K562 (cell line): ENCODE measurements at regions not wholly inside any gene's neighbourhood (a gene's known extent, or its start where the extent isn't known, plus 50 kb on each side); places are given as distances from the start of the nearest gene placed in this dataset.

Experiments used
- ATAC-seq: fragments of 200-7000 bp; cut with Tn5 transposase; 3 replicates; pipeline ENCODE4 v1.9.1; 2020; ENCODE audit warnings: moderate library complexity
- BruUV-seq: library from RNA; stranded (reverse); fragments of 400-500 nt; replicated peaks from 2 replicates; lab custom pipeline; 2021; lab: Mats Ljungman, UMichigan
- CTCF ChIA-PET: fragments of 300-600 bp; formaldehyde crosslinking; extraction: SDS; loops from one replicate; lab custom pipeline; 2021; ENCODE audit warnings: low intra/inter-chr PET ratio; lab: Yijun Ruan, JAX
- POLR2A ChIA-PET: fragments of 300-600, 350-650 bp; sonication (Branson Sonifier 250); formaldehyde crosslinking; extraction: SDS; loops from one replicate; lab custom pipeline; 2021; ENCODE audit warnings: antibody characterized with exemption, inconsistent platforms; lab: Yijun Ruan, JAX
- DNase-seq, 4 experiments: peaks; one replicate each; pipeline versions ENCODE4 v3.0.0 to v3.0.0-alpha.2; 2011 to 2018; ENCODE audit warnings: low spot score in 3 of 4, mixed read lengths in 3 of 4; ENCODE audit errors: extremely low read depth in 1 of 4
- FAIRE-seq: peaks from 2 replicates; lab custom pipeline; 2011; peaks lifted over from hg19 to GRCh38; lab: Jason Lieb, UNC
- H2AFZ ChIP-seq: 2 replicates; pipeline ENCODE4 v1.6.0; 2011; ENCODE audit warnings: low read depth, low read length, control low read depth, inconsistent platforms
- H3K27ac ChIP-seq: fragments of 200-600 bp; 3 replicates; pipeline ENCODE4 v1.8.0; 2011; ENCODE audit warnings: low read depth, mild to moderate bottlenecking, control low read depth, inconsistent platforms, low read length, moderate library complexity, mixed read lengths; ENCODE audit errors: extremely low read depth
- H3K27me3 ChIP-seq, 2 experiments: fragments of 300-600 bp in 1 of 2; 2 replicates in 1 of 2; 3 replicates in 1 of 2; pipeline versions ENCODE4 v1.6.0 to v1.8.0; 2011; ENCODE audit warnings: inconsistent platforms in 2 of 2, low read length in 2 of 2, mild to moderate bottlenecking in 1 of 2, mixed read lengths in 1 of 2, moderate library complexity in 1 of 2; ENCODE audit not compliant: control insufficient read depth in 2 of 2, insufficient read depth in 2 of 2
- H3K36me3 ChIP-seq: fragments of 300-600 bp; 3 replicates; pipeline ENCODE4 v1.8.0; 2011; ENCODE audit warnings: mild to moderate bottlenecking, low read length, inconsistent platforms; ENCODE audit not compliant: control insufficient read depth, insufficient read depth
- H3K4me1 ChIP-seq, 2 experiments: fragments of 200-600 bp in 1 of 2; replicated peaks in 1 of 2; 2 replicates in 1 of 2; 3 replicates in 1 of 2; pipeline versions ENCODE4 v1.5.1 to v1.8.0; 2011; ENCODE audit warnings: inconsistent platforms in 2 of 2, low read length in 2 of 2, mild to moderate bottlenecking in 1 of 2, mixed read lengths in 1 of 2, moderate library complexity in 1 of 2; ENCODE audit not compliant: control insufficient read depth in 2 of 2, insufficient read depth in 2 of 2
- H3K4me2 ChIP-seq: 2 replicates; pipeline ENCODE4 v1.6.1; 2011; ENCODE audit warnings: low read length, control low read depth, inconsistent platforms, mixed read lengths; ENCODE audit not compliant: insufficient read depth
- H3K4me3 ChIP-seq: fragments of 200-600 bp; sonication (generic), shearing (Covaris generic); 2 replicates; pipeline ENCODE4 v1.5.1; 2016; ENCODE audit warnings: control low read depth, inconsistent platforms
- H3K79me2 ChIP-seq: fragments of 200-600 bp; 3 replicates; pipeline ENCODE4 v1.8.0; 2011; ENCODE audit warnings: low read length, inconsistent platforms; ENCODE audit not compliant: control insufficient read depth, insufficient read depth
- H3K9ac ChIP-seq, 2 experiments: 2 replicates each; pipeline versions ENCODE4 v1.6.0 to v1.6.1; 2011; ENCODE audit warnings: low read depth in 2 of 2, low read length in 2 of 2, control low read depth in 1 of 2, inconsistent platforms in 1 of 2, mild to moderate bottlenecking in 1 of 2, mixed read lengths in 1 of 2; ENCODE audit not compliant: insufficient read depth in 1 of 2
- H3K9me1 ChIP-seq: one replicate; pipeline ENCODE4 v1.6.0; 2011; ENCODE audit warnings: inconsistent platforms, mild to moderate bottlenecking, low read length, moderate library complexity; ENCODE audit not compliant: control insufficient read depth, insufficient read depth
- H3K9me3 ChIP-seq: replicated peaks from 2 replicates; pipeline ENCODE4 v1.5.1; 2011; ENCODE audit warnings: low read depth, low read length, inconsistent platforms; ENCODE audit not compliant: control insufficient read depth, insufficient read depth
- H4K20me1 ChIP-seq: replicated peaks from 2 replicates; pipeline ENCODE4 v1.6.1; 2011; ENCODE audit warnings: low read length, inconsistent platforms, mixed read lengths; ENCODE audit not compliant: control insufficient read depth, insufficient read depth
- ATF7 ChIP-seq: fragments of 450-650 bp; IDR thresholded peaks from 2 replicates; pipeline ENCODE4 v1.7.1; 2014; ENCODE audit warnings: mild to moderate bottlenecking, moderate library complexity
- KDM2B ChIP-seq: fragments of 250-450 bp; sonication (Bioruptor Pico); IDR thresholded peaks from 2 replicates; pipeline ENCODE4 v1.8.0; 2021; ENCODE audit warnings: mild to moderate bottlenecking, moderate library complexity
- KHSRP ChIP-seq: fragments of 450-650 bp; IDR thresholded peaks from 2 replicates; pipeline ENCODE4 v1.6.1; 2017
- KLF6 ChIP-seq: fragments of 250-450 bp; sonication (Bioruptor Pico); IDR thresholded peaks from 2 replicates; pipeline ENCODE4 v1.4.0; 2020; ENCODE audit warnings: mild to moderate bottlenecking, moderate library complexity, borderline replicate concordance
- MTF1 ChIP-seq: fragments of 250-450 bp; sonication (Bioruptor Pico); IDR thresholded peaks from 2 replicates; pipeline ENCODE4 v1.9.0; 2021; ENCODE audit warnings: moderate library complexity, mild to moderate bottlenecking, inconsistent platforms, borderline replicate concordance
- SP2 ChIP-seq: IDR thresholded peaks from 2 replicates; pipeline ENCODE4 v1.6.1; 2011; ENCODE audit warnings: mild to moderate bottlenecking, low read depth, low read length, moderate library complexity; ENCODE audit not compliant: poor library complexity, severe bottlenecking; ENCODE audit errors: extremely low read depth
- ZNF449 ChIP-seq: fragments of 250-450 bp; sonication (Bioruptor Pico); IDR thresholded peaks from 2 replicates; pipeline ENCODE4 v1.8.0; 2022; ENCODE audit warnings: moderate library complexity, mild to moderate bottlenecking, inconsistent platforms
- ZNF766 ChIP-seq: fragments of 200-800 bp; sonication (Bioruptor generic); conservative IDR thresholded peaks from 2 replicates; pipeline ENCODE4 v1.6.1; 2016; ENCODE audit warnings: missing genetic modification characterization, missing compliant biosample characterization
- WGBS: fragments of 100-300 bp; shearing (Covaris generic); methylation state at CpG from one replicate; pipeline ENCODE4 v1.1.6; 2016; ENCODE audit warnings: low coverage, mixed read lengths; ENCODE audit not compliant: insufficient coverage; ENCODE audit errors: missing lambda C conversion rate; 5-methylcytosine and 5-hydroxymethylcytosine counted together
- in situ Hi-C: fragments of 300-500 bp; cut with MboI; formaldehyde crosslinking; loops from 4 replicates; pipeline ENCODE4 v1.15.0; 2018; ENCODE audit warnings: inconsistent platforms, mixed read lengths
- intact Hi-C: fragments of 100-400 bp; cut with micrococcal nuclease; formaldehyde crosslinking; loops from 2 replicates; pipeline ENCODE4 v1.14.2; 2022
- TF ChIP-seq, protein P1 (sequence below): IDR thresholded peaks from 2 replicates; pipeline ENCODE4 v1.6.1; 2016; ENCODE audit warnings: missing genetic modification characterization, missing compliant biosample characterization
- TF ChIP-seq, protein P2 (sequence below), 2 experiments: fragments of 450-650 bp; IDR thresholded peaks; 2 replicates each; pipeline ENCODE4 v1.6.1; 2016

- ChIA-PET POLR2A (interaction anchor here (0.6 kb wide), 1 partner anchor 82 kb away, joined by 3 read pairs; no protein-coding TSS in a partner anchor), CTCF (no interaction called here)
- no peak for DNase-seq
- Histone ChIP-seq H3K9me3 (no peaks in the 10 kb centered on the region), H3K36me3 (no peaks in the 10 kb centered on the region), H3K27ac (no peak overlapping the region), H3K9me1 (no peaks in the 10 kb centered on the region), H3K9ac (no peak overlapping the region), H3K4me2 (no peak overlapping the region), H3K4me3 (no peak overlapping the region), H3K79me2 (no peaks in the 10 kb centered on the region), H2AFZ (no peak overlapping the region), H3K27me3 (no peaks in the 10 kb centered on the region), H3K4me1 (no peaks in the 10 kb centered on the region), H4K20me1 (no peaks in the 10 kb centered on the region)
- intact Hi-C loops (no loop called here), in situ Hi-C loops (no loop called here)
- no TSS peak for BruUV-seq
- TF ChIP-seq ATF7 (no peak), SP2 (no peak), MTF1 (CRISPR knock-in tag) (no peak)
- WGBS = 0% methylated on average over 1 of the region's 1 CpG
- FAIRE-seq = no peak
- no peak for ATAC-seq
These were observed 670.2 kb upstream of the SORCS1 start for GRCh38 chr10:107834706-107835105.

- Histone ChIP-seq H3K9ac (no peak overlapping the region), H3K27ac (no peak overlapping the region), H3K36me3 (no peaks in the 10 kb centered on the region), H3K4me3 (no peak overlapping the region), H3K9me3 (no peaks in the 10 kb centered on the region), H3K27me3 (no peaks in the 10 kb centered on the region), H3K79me2 (no peaks in the 10 kb centered on the region), H2AFZ (no peak overlapping the region), H3K4me2 (no peak overlapping the region), H3K9me1 (no peaks in the 10 kb centered on the region), H3K4me1 (no peaks in the 10 kb centered on the region), H4K20me1 (no peaks in the 10 kb centered on the region)
- intact Hi-C loops (no loop called here), in situ Hi-C loops (no loop called here)
- POLR2A ChIA-PET = no interaction called here
- DNase-seq (no peak), FAIRE-seq (no peak), ATAC-seq (no peak)
- CTCF ChIA-PET = no interaction called here
- WGBS = 10% methylated on average over 2 of the region's 2 CpGs
- no TSS peak for BruUV-seq
- no peak for TF ChIP-seq KHSRP
- TF ChIP-seq, protein P1, sequence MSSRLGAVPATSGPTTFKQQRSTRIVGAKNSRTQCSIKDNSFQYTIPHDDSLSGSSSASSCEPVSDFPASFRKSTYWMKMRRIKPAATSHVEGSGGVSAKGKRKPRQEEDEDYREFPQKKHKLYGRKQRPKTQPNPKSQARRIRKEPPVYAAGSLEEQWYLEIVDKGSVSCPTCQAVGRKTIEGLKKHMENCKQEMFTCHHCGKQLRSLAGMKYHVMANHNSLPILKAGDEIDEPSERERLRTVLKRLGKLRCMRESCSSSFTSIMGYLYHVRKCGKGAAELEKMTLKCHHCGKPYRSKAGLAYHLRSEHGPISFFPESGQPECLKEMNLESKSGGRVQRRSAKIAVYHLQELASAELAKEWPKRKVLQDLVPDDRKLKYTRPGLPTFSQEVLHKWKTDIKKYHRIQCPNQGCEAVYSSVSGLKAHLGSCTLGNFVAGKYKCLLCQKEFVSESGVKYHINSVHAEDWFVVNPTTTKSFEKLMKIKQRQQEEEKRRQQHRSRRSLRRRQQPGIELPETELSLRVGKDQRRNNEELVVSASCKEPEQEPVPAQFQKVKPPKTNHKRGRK (tag) = no peak
- TF ChIP-seq, protein P2, sequence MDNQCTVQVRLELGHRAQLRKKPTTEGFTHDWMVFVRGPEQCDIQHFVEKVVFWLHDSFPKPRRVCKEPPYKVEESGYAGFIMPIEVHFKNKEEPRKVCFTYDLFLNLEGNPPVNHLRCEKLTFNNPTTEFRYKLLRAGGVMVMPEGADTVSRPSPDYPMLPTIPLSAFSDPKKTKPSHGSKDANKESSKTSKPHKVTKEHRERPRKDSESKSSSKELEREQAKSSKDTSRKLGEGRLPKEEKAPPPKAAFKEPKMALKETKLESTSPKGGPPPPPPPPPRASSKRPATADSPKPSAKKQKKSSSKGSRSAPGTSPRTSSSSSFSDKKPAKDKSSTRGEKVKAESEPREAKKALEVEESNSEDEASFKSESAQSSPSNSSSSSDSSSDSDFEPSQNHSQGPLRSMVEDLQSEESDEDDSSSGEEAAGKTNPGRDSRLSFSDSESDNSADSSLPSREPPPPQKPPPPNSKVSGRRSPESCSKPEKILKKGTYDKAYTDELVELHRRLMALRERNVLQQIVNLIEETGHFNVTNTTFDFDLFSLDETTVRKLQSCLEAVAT (IDR thresholded peaks at IDR 0.05) = no peak
- TF ChIP-seq ZNF766 (CRISPR knock-in tag) = no peak
- TF ChIP-seq ZNF449 (CRISPR knock-in tag) = no peak
- no peak for TF ChIP-seq KDM2B (CRISPR knock-in tag)
- no peak for TF ChIP-seq MTF1 (CRISPR knock-in tag)
- TF ChIP-seq KLF6 = no peak
These were observed 667.3 kb upstream of the SORCS1 start for GRCh38 chr10:107831772-107832171.
